ENCODE measurements at regions not wholly inside any gene's neighbourhood (a gene's known extent, or its start where the extent isn't known, plus 50 kb on each side); places are given as distances from the start of the nearest gene placed in this dataset.

DNA sequence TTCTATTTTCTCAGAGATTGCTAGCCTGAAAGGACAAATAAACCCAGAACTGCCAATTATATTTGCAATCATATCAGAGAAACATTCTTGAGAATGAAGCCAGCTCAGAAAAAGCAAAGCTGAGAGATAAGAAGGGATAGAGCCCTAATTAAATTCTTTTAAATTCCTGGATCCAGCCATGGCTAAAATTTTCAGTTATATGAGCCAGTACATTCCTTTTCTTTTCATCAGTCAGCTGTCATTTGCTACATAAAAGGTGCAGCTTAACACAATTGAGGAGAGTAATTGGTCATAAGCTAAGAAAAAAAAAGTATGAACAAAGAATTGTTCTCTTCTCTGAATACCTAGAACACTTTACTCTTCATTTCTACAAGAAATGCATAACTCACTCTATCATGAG lies 303.5 kb upstream of the FIGN start:
- H3K4me2 ChIP-seq (ENCODE audit: insufficient read depth, low read length), result no peak overlapping the region
- H3K4me1 ChIP-seq (ENCODE audit: control insufficient read depth, extremely low read depth, insufficient read depth, low read length), result no peaks in the 10 kb centered on the region
- no peaks in the 10 kb centered on the region for H4K20me1 ChIP-seq (replicated peaks; ENCODE audit: control insufficient read depth, extremely low read depth, insufficient read depth, low read length)
- no peak overlapping the region for H3K9ac ChIP-seq (replicated peaks; ENCODE audit: extremely low read depth, insufficient read depth, low read length)
- no peak for TF ChIP-seq EZH2 (IDR thresholded peaks at IDR 0.05; ENCODE audit: borderline replicate concordance, low read depth, low read length, severe bottlenecking)
- TF ChIP-seq GATA2 (IDR thresholded peaks at IDR 0.05; ENCODE audit: insufficient read depth, insufficient read length, low read depth, low read length), result no peak
- TF ChIP-seq POLR2AphosphoS5 (IDR thresholded peaks at IDR 0.05; ENCODE audit: insufficient read depth, low read depth, low read length), result no peak
- TF ChIP-seq, protein P1, sequence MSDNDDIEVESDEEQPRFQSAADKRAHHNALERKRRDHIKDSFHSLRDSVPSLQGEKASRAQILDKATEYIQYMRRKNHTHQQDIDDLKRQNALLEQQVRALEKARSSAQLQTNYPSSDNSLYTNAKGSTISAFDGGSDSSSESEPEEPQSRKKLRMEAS (IDR thresholded peaks at IDR 0.05; ENCODE audit: insufficient read depth, insufficient read length), result no peak
- no peak for TF ChIP-seq MYC (IDR thresholded peaks at IDR 0.05; ENCODE audit: low read depth, low read length)
- no peak for TF ChIP-seq JUN (IDR thresholded peaks at IDR 0.05; ENCODE audit: borderline replicate concordance, insufficient read depth, insufficient read length, low read depth)
- TF ChIP-seq CTCF (IDR thresholded peaks at IDR 0.05; ENCODE audit: extremely low read depth in 1 of 2, insufficient read depth in 1 of 2, low read depth in 1 of 2, low read length in 2 of 2), result no peak
- no peak for TF ChIP-seq POLR2A (IDR thresholded peaks at IDR 0.05; ENCODE audit: low read depth, low read length)
- TF ChIP-seq FOS (IDR thresholded peaks at IDR 0.05; ENCODE audit: borderline replicate concordance, insufficient read depth, low read length), result no peak
- no peaks in the 10 kb centered on the region for H3K36me3 ChIP-seq (ENCODE audit: control insufficient read depth in 2 of 2, extremely low read depth in 1 of 2, insufficient read depth in 2 of 2, low read length in 2 of 2)
- POLR2A ChIA-PET, result no interaction called here
- H3K79me2 ChIP-seq (ENCODE audit: control insufficient read depth, insufficient read depth, low read length), result no peaks in the 10 kb centered on the region
- H3K4me3 ChIP-seq (replicated peaks in 1 of 3; ENCODE audit: insufficient read depth in 1 of 3, low read depth in 1 of 3, low read length in 3 of 3), result no peak overlapping the region
- intact Hi-C loops (cut with micrococcal nuclease), result no loop called here
- H3K9me1 ChIP-seq (replicated peaks; ENCODE audit: control insufficient read depth, extremely low read depth, insufficient read depth, low read length), result no peaks in the 10 kb centered on the region
- H3K27me3 ChIP-seq (ENCODE audit: control insufficient read depth in 2 of 2, insufficient read depth in 2 of 2, low read length in 2 of 2), result no peaks in the 10 kb centered on the region
- no peak for FAIRE-seq
- no peak for DNase-seq (ENCODE audit: low read depth, low spot score)
- dilution Hi-C loops (cut with MboI; ENCODE audit: extremely low pct_ligation_motif_present, low sequenced_read_pairs), result no loop called here
- no peak overlapping the region for H2AFZ ChIP-seq (ENCODE audit: low read depth, low read length)
- BruUV-seq (replicated peaks), result no TSS peak
- no peaks in the 10 kb centered on the region for H3K9me3 ChIP-seq (replicated peaks; ENCODE audit: control insufficient read depth, insufficient read depth, low read length)
- H3K27ac ChIP-seq (ENCODE audit: insufficient read depth, low read depth, low read length), result no peak overlapping the region
- CTCF ChIA-PET, result no interaction called here

Measured in endothelial cell of umbilical vein (primary cell).